ENCODE measurements at regions not wholly inside any gene's neighbourhood (a gene's known extent, or its start where the extent isn't known, plus 50 kb on each side); places are given as distances from the start of the nearest gene placed in this dataset.
"Not testable (repeated sequence)": the region's sequence is repeated elsewhere in the genome, so short reads cannot be mapped to it uniquely, and the experiment has no call there.

DNA sequence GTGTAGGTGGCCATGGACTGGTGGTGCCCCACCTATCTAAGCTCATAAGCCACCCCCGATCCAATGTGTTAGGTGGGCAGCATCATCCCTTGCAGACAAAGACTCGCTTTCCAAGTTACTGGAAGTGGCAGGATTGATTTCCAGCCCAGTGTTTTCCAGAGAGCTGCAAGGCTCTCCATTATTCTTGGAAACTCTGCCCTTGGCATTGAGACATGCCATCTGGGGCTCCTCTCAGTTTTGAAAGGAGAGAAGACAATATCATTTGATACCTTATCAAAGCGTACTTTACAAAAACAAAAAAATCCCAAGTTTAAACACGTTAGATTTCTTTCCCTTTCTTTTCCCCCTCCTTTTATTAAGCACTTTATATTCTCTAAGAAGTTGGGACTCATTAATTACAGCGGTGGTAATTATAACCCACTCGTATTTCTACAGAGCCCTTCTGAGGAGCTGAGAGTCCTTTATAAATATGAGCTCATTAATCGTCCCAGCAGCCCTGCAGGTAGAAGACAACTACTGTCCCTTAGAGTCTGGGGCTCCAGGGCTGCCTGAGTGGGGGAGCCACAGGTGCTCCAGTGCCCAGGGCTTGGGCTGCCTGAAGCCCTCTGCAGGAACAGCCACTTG is 226.1 kb downstream of the TLE3 start:
- TF ChIP-seq, protein P1, sequence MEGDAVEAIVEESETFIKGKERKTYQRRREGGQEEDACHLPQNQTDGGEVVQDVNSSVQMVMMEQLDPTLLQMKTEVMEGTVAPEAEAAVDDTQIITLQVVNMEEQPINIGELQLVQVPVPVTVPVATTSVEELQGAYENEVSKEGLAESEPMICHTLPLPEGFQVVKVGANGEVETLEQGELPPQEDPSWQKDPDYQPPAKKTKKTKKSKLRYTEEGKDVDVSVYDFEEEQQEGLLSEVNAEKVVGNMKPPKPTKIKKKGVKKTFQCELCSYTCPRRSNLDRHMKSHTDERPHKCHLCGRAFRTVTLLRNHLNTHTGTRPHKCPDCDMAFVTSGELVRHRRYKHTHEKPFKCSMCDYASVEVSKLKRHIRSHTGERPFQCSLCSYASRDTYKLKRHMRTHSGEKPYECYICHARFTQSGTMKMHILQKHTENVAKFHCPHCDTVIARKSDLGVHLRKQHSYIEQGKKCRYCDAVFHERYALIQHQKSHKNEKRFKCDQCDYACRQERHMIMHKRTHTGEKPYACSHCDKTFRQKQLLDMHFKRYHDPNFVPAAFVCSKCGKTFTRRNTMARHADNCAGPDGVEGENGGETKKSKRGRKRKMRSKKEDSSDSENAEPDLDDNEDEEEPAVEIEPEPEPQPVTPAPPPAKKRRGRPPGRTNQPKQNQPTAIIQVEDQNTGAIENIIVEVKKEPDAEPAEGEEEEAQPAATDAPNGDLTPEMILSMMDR (conservative IDR thresholded peaks at IDR 0.05), result no peak
- no peak overlapping the region for H3K27ac Mint-ChIP-seq (ENCODE audit: unreplicated experiment)
- no peaks in the 10 kb centered on the region for H3K36me3 Mint-ChIP-seq (ENCODE audit: low read depth)
- no peak overlapping the region for H3K4me3 Mint-ChIP-seq
- no peaks in the 10 kb centered on the region for H3K4me1 Mint-ChIP-seq
- H3K27me3 Mint-ChIP-seq (ENCODE audit: low read depth), result peaks cover 25% of the 10 kb centered on the region
- peaks cover 14% of the 10 kb centered on the region for H3K9me3 Mint-ChIP-seq
- DNase-seq (ENCODE audit: low read depth, low spot score), result no peak

DNA sequence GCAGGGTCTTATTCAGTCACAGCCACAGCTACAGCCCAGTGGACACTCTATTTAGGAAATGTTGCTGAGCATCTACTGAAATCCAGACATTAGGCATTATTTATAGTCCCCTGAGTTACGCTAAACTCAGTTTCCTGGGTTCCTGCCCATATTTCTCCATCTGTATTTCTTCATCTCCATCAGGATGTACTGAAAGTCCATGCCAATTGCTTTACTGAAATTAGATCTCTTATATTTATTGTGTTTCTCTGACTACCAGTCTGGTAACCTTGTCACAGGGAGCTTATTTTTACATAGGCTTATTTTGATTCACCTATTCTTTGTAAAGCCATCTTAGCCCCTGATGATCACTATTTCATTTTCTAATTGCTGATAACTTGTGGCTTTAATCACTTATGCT is 223.9 kb downstream of the TLE3 start:
- Mint-ChIP-seq H3K27me3 (ENCODE audit: low read depth) (peaks cover 32% of the 10 kb centered on the region), H3K27ac (ENCODE audit: unreplicated experiment) (no peak overlapping the region), H3K36me3 (ENCODE audit: low read depth) (no peaks in the 10 kb centered on the region), H3K4me3 (no peak overlapping the region), H3K9me3 (peaks cover 10% of the 10 kb centered on the region), H3K4me1 (no peaks in the 10 kb centered on the region)
- DNase-seq (ENCODE audit: low read depth, low spot score), result no peak
- TF ChIP-seq, protein P1 (conservative IDR thresholded peaks at IDR 0.05), result no peak

DNA sequence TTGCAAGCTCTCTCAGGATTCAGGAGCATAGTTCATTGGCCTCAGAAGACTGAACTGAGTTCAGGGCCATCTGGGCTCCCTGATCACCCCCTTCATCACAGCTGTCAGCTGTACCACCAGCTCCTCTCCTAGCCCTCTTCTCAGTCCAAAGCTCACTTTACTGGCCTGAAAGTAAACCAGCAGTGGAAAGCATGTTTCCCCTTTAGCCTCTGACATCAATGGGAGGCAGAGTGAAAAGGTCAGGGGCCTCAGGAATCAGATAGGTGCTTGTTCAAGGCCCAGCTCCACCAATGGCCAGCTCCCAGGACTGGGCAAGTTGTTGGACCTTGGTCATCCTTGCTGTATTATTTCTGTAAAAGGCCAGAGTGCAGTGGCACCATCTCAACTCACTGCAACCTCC is 223.4 kb downstream of the TLE3 start:
- Mint-ChIP-seq H3K27me3 (ENCODE audit: low read depth) (peaks cover 31% of the 10 kb centered on the region), H3K27ac (ENCODE audit: unreplicated experiment) (no peak overlapping the region), H3K4me3 (no peak overlapping the region), H3K4me1 (no peaks in the 10 kb centered on the region), H3K9me3 (peaks cover 10% of the 10 kb centered on the region), H3K36me3 (ENCODE audit: low read depth) (no peaks in the 10 kb centered on the region)
- TF ChIP-seq, protein P1 (conservative IDR thresholded peaks at IDR 0.05), result no peak
- DNase-seq (ENCODE audit: low read depth, low spot score), result no peak

DNA sequence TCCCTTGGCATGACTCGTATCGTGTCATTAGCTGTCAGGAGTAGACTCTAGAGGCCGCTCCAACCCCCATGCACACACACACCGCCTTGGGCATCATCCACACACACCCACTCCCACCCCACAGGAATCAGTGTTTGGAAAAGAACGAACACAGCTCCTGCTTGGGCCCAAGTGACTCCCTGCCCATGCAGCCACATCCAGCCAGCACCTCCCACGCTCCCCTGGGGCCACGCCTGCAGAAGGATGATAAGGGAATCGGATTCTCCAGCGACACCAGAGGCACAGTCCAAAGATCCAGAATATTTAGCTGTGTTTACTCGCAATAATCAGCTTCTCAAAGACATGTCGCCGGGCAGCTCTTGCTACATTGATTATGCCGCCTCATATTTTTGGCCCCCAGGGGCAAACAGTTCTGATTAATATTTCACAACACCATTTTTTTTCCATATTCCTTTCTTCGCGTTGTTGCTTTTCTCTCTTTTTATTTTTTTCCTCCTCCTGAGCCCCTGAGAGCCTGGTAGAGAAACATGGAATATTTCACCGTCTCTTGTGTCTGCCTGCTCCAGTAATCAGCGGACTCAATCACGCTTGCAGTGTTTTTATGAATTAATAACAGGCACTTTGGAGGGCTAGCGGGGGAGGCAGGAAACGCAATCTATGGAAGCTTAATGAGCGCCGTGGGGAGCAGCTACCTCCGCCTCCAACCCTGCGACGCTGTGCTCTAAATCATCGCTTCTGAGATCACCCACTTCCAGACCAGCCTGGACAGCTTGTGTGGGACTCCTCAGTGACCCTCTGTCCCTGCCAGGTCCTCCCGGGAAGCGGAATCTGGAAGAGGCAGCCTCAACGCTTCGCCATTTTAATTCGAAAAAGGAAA is 221.4 kb downstream of the TLE3 start:
- TF ChIP-seq, protein P1 (conservative IDR thresholded peaks at IDR 0.05), result no peak
- peak overlapping the region; percentile 31 for H3K27ac Mint-ChIP-seq (ENCODE audit: unreplicated experiment)
- no peaks in the 10 kb centered on the region for H3K4me1 Mint-ChIP-seq
- H3K4me3 Mint-ChIP-seq, result no peak overlapping the region
- H3K9me3 Mint-ChIP-seq, result peaks cover 10% of the 10 kb centered on the region
- DNase-seq (ENCODE audit: low read depth, low spot score), result no peak
- H3K36me3 Mint-ChIP-seq (ENCODE audit: low read depth), result no peaks in the 10 kb centered on the region
- H3K27me3 Mint-ChIP-seq (ENCODE audit: low read depth), result peaks cover 25% of the 10 kb centered on the region

DNA sequence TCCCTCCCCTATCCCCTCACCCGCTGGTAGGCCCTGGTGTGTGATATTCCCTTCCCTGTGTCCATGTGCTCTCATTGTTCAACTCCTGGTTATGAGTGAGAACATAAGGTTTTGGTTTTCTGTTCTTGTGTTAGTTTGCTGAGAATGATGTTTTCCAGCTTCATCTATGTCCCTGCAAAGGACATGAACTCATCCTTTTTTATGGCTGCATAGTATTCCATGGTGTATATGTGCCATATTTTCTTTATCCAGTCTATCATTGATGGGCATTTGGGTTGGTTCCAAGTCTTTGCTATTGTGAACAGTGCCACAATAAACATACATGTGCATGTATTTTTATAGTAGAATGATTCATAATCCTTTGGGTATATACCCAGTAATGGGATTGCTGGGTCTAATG is 217.8 kb downstream of the TLE3 start:
- H3K4me3 Mint-ChIP-seq; H3K9me3 Mint-ChIP-seq; H3K4me1 Mint-ChIP-seq; H3K27ac Mint-ChIP-seq (ENCODE audit: unreplicated experiment); DNase-seq (ENCODE audit: low read depth, low spot score); H3K36me3 Mint-ChIP-seq (ENCODE audit: low read depth): not testable (repeated sequence)
- H3K27me3 Mint-ChIP-seq (ENCODE audit: low read depth), result peaks cover 47% of the 10 kb centered on the region
